Ovary (tissue), 7 donors: ENCODE measurements at regions not wholly inside any gene's neighbourhood (a gene's known extent, or its start where the extent isn't known, plus 50 kb on each side); places are given as distances from the start of the nearest gene placed in this dataset.

Experiments used
- DNase-seq, 5 donors: peaks; one replicate each; pipeline ENCODE4 v3.0.0-alpha.2; 2019 to 2020
- H3K27ac ChIP-seq, 2 donors: fragments of 200-600 bp; one replicate each; pipeline versions ENCODE4 v1.5.1 to v1.8.0; 2019 to 2022
- H3K27me3 ChIP-seq: fragments of 200-600 bp; one replicate; pipeline ENCODE4 v1.8.0; 2022
- H3K36me3 ChIP-seq: fragments of 200-600 bp; sonication (generic); one replicate; pipeline ENCODE4 v1.5.1; 2019
- H3K4me1 ChIP-seq: one replicate; pipeline ENCODE4 v1.8.1; 2013; ENCODE audit warnings: mild to moderate bottlenecking, moderate library complexity; ENCODE audit not compliant: insufficient read depth
- H3K4me3 ChIP-seq: fragments of 200-600 bp; sonication (generic); one replicate; pipeline ENCODE4 v1.5.1; 2017
- H3K9me3 ChIP-seq, 2 donors: fragments of 200-600 bp in 1 of 2; sonication (generic) in 1 of 2; one replicate each; pipeline versions ENCODE4 v1.5.1 to v1.8.1; 2013 to 2019; ENCODE audit warnings: mild to moderate bottlenecking in 1 of 2, moderate library complexity in 1 of 2
- CTCF ChIP-seq, 3 donors: fragments of 450-650 bp in 2 of 3; fragments of 200-600 bp in 1 of 3; IDR thresholded peaks; one replicate each; pipeline versions ENCODE4 v1.5.1 to v1.8.0; 2016 to 2022; ENCODE audit warnings: antibody characterized with exemption in 3 of 3, mild to moderate bottlenecking in 1 of 3
- EP300 ChIP-seq: sonication (generic); formaldehyde crosslinking; IDR thresholded peaks from one replicate; pipeline ENCODE4 v1.6.1; 2017; ENCODE audit warnings: antibody characterized with exemption
- POLR2A ChIP-seq: fragments of 450-650 bp; IDR thresholded peaks from one replicate; pipeline ENCODE4 v1.6.1; 2017; ENCODE audit warnings: antibody characterized with exemption, mild to moderate bottlenecking, moderate library complexity
- WGBS, 3 donors: extraction: QIAGEN DNeasy Blood & Tissue Kit in 1 of 3; methylation state at CpG; one replicate each; pipeline versions ENCODE4 v1.1.5 to v1.1.7; 2013 to 2017; 5-methylcytosine and 5-hydroxymethylcytosine counted together
- intact Hi-C, 4 donors: fragments of 100-400 bp; cut with DNase I; formaldehyde crosslinking; loops; one replicate each; pipeline versions ENCODE4 v1.11.0 to v1.15.1; 2022 to 2023
- donor health status: DM: no; HTN: no; CAD: no; lungs with moderate emphysema.
- donor health status: DM: no; HTN: no; CAD: no.
- donor health status: Bipolar disorder and iron deficiency.
- donor health status: DM: no; HTN: no; CAD: no.
- donor health status: DM: yes; HTN: yes; CAD: no.

DNA sequence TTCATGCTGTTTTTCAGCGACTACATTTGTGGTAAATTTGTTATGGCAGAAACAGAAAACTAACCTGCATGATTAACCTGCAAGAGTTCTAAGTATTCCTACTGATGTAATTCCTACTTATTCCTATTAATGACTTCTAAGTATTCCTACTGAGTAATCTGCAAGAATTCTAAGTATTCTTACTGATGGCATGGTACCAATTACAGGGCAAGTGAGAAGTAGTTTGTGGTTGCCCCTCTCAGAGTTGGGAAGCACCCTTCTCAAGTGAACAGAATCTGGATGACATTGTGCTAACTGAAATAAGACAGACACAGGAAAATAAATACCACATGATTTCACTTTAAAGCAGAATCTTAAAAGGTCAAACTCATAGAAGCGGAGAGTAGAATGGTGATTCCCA lies 100.9 kb upstream of the CPNE8 start:
- no peak for TF ChIP-seq POLR2A
- no peak for TF ChIP-seq EP300
- TF ChIP-seq CTCF (IDR thresholded peaks at IDR 0.05), result no peak
- Histone ChIP-seq H3K27ac (no peak overlapping the region), H3K4me1 (no peaks in the 10 kb centered on the region), H3K36me3 (no peaks in the 10 kb centered on the region), H3K27me3 (no peaks in the 10 kb centered on the region), H3K4me3 (no peak overlapping the region), H3K9me3 (no peaks in the 10 kb centered on the region)
- intact Hi-C loops, result no loop called here
- WGBS, 3 donors, result 75 to 87% (median 78%) methylated on average over 2 of the region's 2 CpGs
- DNase-seq, result no peak

DNA sequence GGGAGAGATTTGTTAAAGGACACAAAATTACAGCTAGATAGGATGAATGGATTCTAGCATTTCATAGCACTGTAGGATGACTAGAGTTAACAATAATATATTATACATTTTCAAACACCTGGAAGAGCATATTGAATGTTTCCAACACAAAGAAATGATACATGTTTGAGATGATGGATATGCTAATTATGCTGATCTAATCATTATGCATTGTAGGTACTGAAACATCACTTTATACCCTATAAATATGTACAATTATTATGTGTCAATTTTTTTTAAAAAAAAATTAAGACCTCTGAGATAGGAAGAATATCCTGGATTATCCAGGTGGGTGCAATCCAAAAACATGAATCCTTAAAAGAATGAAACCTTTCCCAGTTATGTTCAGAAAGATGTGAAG lies 100.3 kb upstream of the CPNE8 start:
- H3K27ac ChIP-seq, result no peak overlapping the region
- no peak for TF ChIP-seq CTCF (IDR thresholded peaks at IDR 0.05)
- no peak for TF ChIP-seq EP300
- TF ChIP-seq POLR2A, result no peak
- intact Hi-C loops, result no loop called here

DNA sequence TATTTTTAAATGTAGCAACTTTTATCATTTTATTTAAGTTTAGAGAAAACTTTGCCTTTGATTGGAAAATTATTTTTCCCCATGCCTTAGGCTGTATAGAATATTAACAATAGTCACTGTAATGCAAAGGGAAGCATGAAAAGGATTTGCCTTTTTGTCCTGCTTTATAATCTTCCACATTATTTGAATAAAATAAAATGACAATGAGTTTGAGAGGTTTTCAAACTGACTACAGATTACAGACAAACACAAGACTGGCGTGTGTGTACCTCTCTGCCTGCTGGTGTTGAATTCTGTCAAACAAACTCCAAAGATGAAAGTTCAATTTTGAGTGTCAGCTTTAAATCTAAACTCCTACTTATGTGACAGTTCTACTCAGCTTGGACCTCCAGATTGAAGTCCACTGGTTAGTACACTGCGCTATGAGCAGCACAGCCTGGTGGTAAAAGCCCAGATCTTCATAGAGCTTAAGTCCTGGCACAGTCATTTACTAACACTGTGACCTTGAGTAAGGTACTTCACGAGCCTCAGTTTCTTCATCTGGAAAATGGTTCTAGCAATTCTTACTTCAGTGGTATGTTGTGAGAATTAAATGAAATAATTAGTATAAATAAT lies 98.3 kb upstream of the CPNE8 start:
- Histone ChIP-seq H3K4me1 (no peaks in the 10 kb centered on the region), H3K36me3 (no peaks in the 10 kb centered on the region), H3K4me3 (no peak overlapping the region), H3K9me3 (no peaks in the 10 kb centered on the region), H3K27me3 (no peaks in the 10 kb centered on the region), H3K27ac (no peak overlapping the region)
- TF ChIP-seq EP300, result no peak
- TF ChIP-seq POLR2A, result no peak
- TF ChIP-seq CTCF (IDR thresholded peaks at IDR 0.05), result no peak
- DNase-seq, result no peak
- intact Hi-C loops, result no loop called here
- WGBS, 3 donors, result 51 to 90% (median 80%) methylated on average over 3 of the region's 3 CpGs

More for the DNA sequence above, 100.3 kb upstream of the CPNE8 start:
- no peak for DNase-seq
- Histone ChIP-seq H3K9me3 (no peaks in the 10 kb centered on the region), H3K4me3 (no peak overlapping the region), H3K4me1 (no peaks in the 10 kb centered on the region), H3K27me3 (no peaks in the 10 kb centered on the region), H3K36me3 (no peaks in the 10 kb centered on the region)

DNA sequence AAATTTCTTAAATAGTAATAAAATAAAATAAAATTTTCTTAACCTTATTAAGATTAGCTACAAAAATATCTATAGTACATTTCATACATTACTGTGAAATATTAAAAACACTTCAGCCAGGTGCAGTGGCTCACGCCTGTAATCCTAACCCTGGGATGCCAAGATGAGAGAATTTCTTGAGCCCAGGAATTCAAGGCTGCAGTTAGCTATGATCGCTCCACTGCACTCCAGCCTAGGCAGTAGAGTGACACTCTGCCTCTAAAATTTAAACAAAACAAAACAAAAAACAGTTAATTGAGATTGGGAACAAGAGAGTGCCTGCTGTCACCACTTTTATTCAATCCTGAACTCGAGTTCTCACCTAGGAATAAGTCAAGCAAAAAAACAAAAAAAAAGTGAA lies 95.0 kb upstream of the CPNE8 start:
- Histone ChIP-seq H3K27me3 (no peaks in the 10 kb centered on the region), H3K36me3 (no peaks in the 10 kb centered on the region), H3K9me3 (no peaks in the 10 kb centered on the region), H3K4me1 (no peaks in the 10 kb centered on the region), H3K4me3 (no peak overlapping the region), H3K27ac (no peak overlapping the region)
- WGBS, 3 donors, result 75 to 81% (median 79%) methylated on average over 3 of the region's 3 CpGs
- DNase-seq, result no peak
- no peak for TF ChIP-seq EP300
- TF ChIP-seq POLR2A, result no peak
- intact Hi-C loops, result no loop called here

DNA sequence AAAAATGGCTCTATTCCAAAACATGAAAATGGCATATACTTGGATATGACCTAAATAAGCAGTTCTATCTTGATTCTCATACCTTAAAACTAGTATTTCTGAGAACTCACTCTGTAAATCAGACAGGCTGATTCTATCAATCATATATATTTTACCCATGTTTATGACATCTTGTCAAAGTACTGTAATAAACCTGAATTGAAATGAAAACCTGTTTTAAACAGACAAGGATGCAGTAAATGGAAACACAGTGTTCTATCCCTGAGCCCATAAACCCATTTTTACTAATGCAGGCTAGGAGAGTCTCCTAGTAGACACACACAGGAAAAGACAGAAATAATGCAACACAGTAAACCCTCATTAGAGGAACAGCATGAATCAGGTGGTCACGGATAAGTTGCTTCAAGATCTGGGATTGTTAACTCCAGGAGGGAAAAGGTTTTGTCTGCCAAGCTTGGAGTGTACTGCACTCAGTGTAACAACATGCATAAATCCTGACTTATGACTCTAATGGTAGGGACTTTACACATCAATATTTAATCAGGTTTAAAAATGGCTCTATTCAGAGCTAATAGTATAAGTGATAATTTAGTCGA lies 93.6 kb upstream of the CPNE8 start:
- Histone ChIP-seq H3K4me1 (no peaks in the 10 kb centered on the region), H3K36me3 (no peaks in the 10 kb centered on the region), H3K27ac (no peak overlapping the region), H3K9me3 (no peaks in the 10 kb centered on the region), H3K4me3 (no peak overlapping the region), H3K27me3 (no peaks in the 10 kb centered on the region)
- intact Hi-C loops, result no loop called here
- WGBS, 3 donors, result 27 to 61% (median 54%) methylated on average over 2 of the region's 2 CpGs
- DNase-seq, result no peak
- TF ChIP-seq POLR2A (no peak), CTCF (IDR thresholded peaks at IDR 0.05) (no peak), EP300 (no peak)
